Upper lobe of left lung (tissue), 6 donors: ENCODE measurements at regions not wholly inside any gene's neighbourhood (a gene's known extent, or its start where the extent isn't known, plus 50 kb on each side); places are given as distances from the start of the nearest gene placed in this dataset.

Experiments
- ATAC-seq, 2 donors: fragments of 200-7000 bp; cut with Tn5 transposase; one replicate each; pipeline ENCODE4 v1.9.1; 2022; ENCODE audit warnings: mild to moderate bottlenecking in 2 of 2, moderate library complexity in 2 of 2; ENCODE audit not compliant: low FRiP score in 2 of 2
- DNase-seq, 2 donors: peaks; one replicate each; pipeline ENCODE4 v3.0.0-alpha.2; 2019 to 2020
- H3K27ac ChIP-seq, 4 donors: fragments of 200-600 bp; sonication (generic); one replicate each; pipeline ENCODE4 v1.5.1; 2016 to 2019
- H3K27me3 ChIP-seq, 4 donors: fragments of 200-600 bp; sonication (generic); one replicate each; pipeline ENCODE4 v1.5.1; 2017 to 2019
- H3K36me3 ChIP-seq, 4 donors: fragments of 200-600 bp; sonication (generic); one replicate each; pipeline ENCODE4 v1.5.1; 2016 to 2019
- H3K4me1 ChIP-seq, 4 donors: fragments of 200-600 bp; sonication (generic); one replicate each; pipeline ENCODE4 v1.5.1; 2018 to 2019
- H3K4me3 ChIP-seq, 4 donors: fragments of 200-600 bp; sonication (generic); one replicate each; pipeline ENCODE4 v1.5.1; 2017 to 2019; ENCODE audit warnings: mild to moderate bottlenecking in 2 of 4, moderate library complexity in 1 of 4
- H3K9me3 ChIP-seq, 4 donors: fragments of 200-600 bp; sonication (generic); one replicate each; pipeline ENCODE4 v1.5.1; 2018 to 2019
- CTCF ChIP-seq, 6 experiments: fragments of 450-650 bp in 4 of 6; fragments of 200-600 bp in 2 of 6; sonication (generic) in 2 of 6; IDR thresholded peaks; one replicate each; pipeline ENCODE4 v1.5.1; 2016 to 2019; ENCODE audit warnings: antibody characterized with exemption in 6 of 6
- EP300 ChIP-seq, 4 donors: sonication (generic); formaldehyde crosslinking; IDR thresholded peaks; one replicate each; pipeline ENCODE4 v1.5.1; 2017; ENCODE audit warnings: antibody characterized with exemption in 4 of 4, control low read depth in 2 of 4
- POLR2A ChIP-seq, 4 donors: fragments of 450-650 bp; IDR thresholded peaks; one replicate each; pipeline ENCODE4 v1.5.1; 2016 to 2017; ENCODE audit warnings: antibody characterized with exemption in 4 of 4, mild to moderate bottlenecking in 2 of 4
- POLR2AphosphoS5 ChIP-seq, 2 donors: sonication (generic); formaldehyde crosslinking; IDR thresholded peaks; one replicate each; pipeline ENCODE4 v1.5.1; 2017; ENCODE audit warnings: antibody characterized with exemption in 2 of 2
- WGBS, 2 donors: methylation state at CpG; one replicate each; pipeline ENCODE4 v1.1.5; 2017 to 2018; 5-methylcytosine and 5-hydroxymethylcytosine counted together
- donor health status: DM: no; HTN: no; CAD: no; lungs with moderate emphysema.
- donor health status: DM: no; HTN: yes; CAD: no; lungs with severe emphysema.

- DNase-seq (no peak), ATAC-seq (no peak)
- Histone ChIP-seq H3K36me3 (no peaks in the 10 kb centered on the region), H3K27ac (no peak overlapping the region), H3K4me3 (no peak overlapping the region), H3K9me3 (no peaks in the 10 kb centered on the region), H3K4me1 (peaks cover 0 to 19% (median 7%) of the 10 kb centered on the region in 4 donors), H3K27me3 (no peaks in the 10 kb centered on the region)
- TF ChIP-seq CTCF (IDR thresholded peaks at IDR 0.05) (no peak), POLR2A (IDR thresholded peaks at IDR 0.05) (no peak), POLR2AphosphoS5 (IDR thresholded peaks at IDR 0.05) (no peak), EP300 (IDR thresholded peaks at IDR 0.05) (no peak)
- WGBS, 2 donors, result 31 to 48% methylated on average over 1 of the region's 1 CpG
Measured at GRCh38 chr4:74618166-74618565, 173.2 kb downstream of the AREG start.

GRCh38 chr4:74618659-74619058, 173.7 kb downstream of the AREG start:
- TF ChIP-seq POLR2AphosphoS5 (IDR thresholded peaks at IDR 0.05) (no peak), CTCF (IDR thresholded peaks at IDR 0.05) (no peak)
- no peaks in the 10 kb centered on the region for H3K27me3 ChIP-seq
- H3K27ac ChIP-seq, result no peak overlapping the region
- H3K4me1 ChIP-seq, result peaks cover 0 to 19% (median 8%) of the 10 kb centered on the region in 4 donors
- WGBS, 2 donors, result 25 to 27% methylated on average over 1 of the region's 1 CpG
- ATAC-seq (peak; percentile 32 to 51), DNase-seq (no peak)
- H3K4me3 ChIP-seq, result no peak overlapping the region
- H3K9me3 ChIP-seq, result no peaks in the 10 kb centered on the region
- H3K36me3 ChIP-seq, result no peaks in the 10 kb centered on the region

DNA sequence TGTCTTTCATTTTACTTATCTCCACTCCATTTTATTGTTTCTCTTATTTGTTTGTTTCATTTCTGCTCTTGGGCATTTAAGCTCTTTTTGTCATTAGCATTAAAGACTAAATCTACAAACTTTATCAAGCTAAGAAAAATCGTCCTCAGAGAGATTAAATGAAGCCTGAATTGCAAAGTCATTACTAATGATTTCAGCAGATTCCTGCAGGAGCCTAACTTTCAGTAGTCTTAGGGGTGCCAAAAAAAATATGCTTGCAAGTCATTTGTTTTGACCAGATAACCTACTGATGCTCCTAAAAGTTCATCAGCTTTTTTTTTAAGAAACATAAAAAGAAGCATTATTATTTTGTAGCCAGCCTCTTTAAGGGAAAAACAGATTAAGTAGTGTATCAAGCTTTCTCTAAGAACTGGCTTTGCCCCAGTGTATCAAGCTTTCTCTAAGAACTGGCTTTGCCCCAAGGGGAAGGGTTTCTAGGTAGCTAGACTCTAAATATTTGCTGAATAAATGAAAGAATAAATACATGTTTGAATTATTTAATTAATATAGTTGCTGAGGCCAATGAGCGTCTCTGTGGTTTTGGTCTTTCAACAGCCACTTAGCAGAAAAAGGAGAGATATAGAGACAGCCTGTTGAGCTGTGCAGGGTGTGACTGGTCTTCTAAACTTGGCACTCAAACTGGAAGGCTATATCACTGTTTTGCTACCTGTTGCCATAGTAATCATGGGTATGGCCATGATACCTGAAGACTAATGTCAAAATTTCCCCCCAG, 174.2 kb downstream of the BTC start:
- no peak overlapping the region for H3K27ac ChIP-seq
- peaks cover 6 to 19% (median 13%) of the 10 kb centered on the region in 4 donors for H3K4me1 ChIP-seq
- no peak for TF ChIP-seq CTCF (IDR thresholded peaks at IDR 0.05)
- no peak for TF ChIP-seq POLR2A (IDR thresholded peaks at IDR 0.05)
- no peak for TF ChIP-seq POLR2AphosphoS5 (IDR thresholded peaks at IDR 0.05)
- no peak for TF ChIP-seq EP300 (IDR thresholded peaks at IDR 0.05)
- H3K9me3 ChIP-seq, result no peaks in the 10 kb centered on the region
- DNase-seq (no peak), ATAC-seq (no peak)
- 38 to 55% methylated on average over 2 of the region's 2 CpGs for WGBS, 2 donors
- no peak overlapping the region for H3K4me3 ChIP-seq
- no peaks in the 10 kb centered on the region for H3K36me3 ChIP-seq
- H3K27me3 ChIP-seq, result no peaks in the 10 kb centered on the region

GRCh38 chr4:74621616-74622015, 172.7 kb downstream of the BTC start:
- Histone ChIP-seq H3K27ac (no peak overlapping the region), H3K4me3 (no peak overlapping the region), H3K9me3 (no peaks in the 10 kb centered on the region), H3K27me3 (no peaks in the 10 kb centered on the region), H3K36me3 (no peaks in the 10 kb centered on the region), H3K4me1 (peaks cover 6 to 23% (median 20%) of the 10 kb centered on the region in 4 donors)
- TF ChIP-seq CTCF (IDR thresholded peaks at IDR 0.05) (no peak), EP300 (IDR thresholded peaks at IDR 0.05) (no peak), POLR2A (IDR thresholded peaks at IDR 0.05) (no peak), POLR2AphosphoS5 (IDR thresholded peaks at IDR 0.05) (no peak)
- DNase-seq (no peak), ATAC-seq (no peak)

DNA sequence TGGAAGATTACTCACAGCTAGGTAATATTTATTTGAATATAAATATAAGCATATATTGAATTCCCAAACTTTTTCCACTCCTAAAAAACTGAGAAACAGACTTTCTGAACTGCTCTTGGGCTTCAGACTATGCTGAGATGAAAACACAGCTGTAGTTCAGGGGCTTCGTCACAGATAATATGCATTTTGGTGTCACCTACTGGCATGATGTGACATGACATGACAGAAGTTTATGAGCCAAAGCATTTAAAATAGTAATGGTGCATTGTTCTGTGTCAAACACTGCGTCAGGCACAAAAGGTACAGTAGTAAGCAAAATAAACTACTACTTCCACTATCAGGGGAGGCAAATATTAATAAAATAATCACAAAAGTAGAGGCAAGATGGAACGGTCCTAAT, 171.3 kb downstream of the BTC start:
- no peaks in the 10 kb centered on the region for H3K27me3 ChIP-seq
- H3K27ac ChIP-seq, result peak overlapping the region in 1 of 4 donors; percentile 27
- no peak overlapping the region for H3K4me3 ChIP-seq
- H3K4me1 ChIP-seq, result peaks cover 6 to 26% (median 18%) of the 10 kb centered on the region in 4 donors
- no peaks in the 10 kb centered on the region for H3K9me3 ChIP-seq
- peak; percentile 59 to 71 for ATAC-seq
- TF ChIP-seq CTCF (IDR thresholded peaks at IDR 0.05) (peak; percentile 19 to 73 (median 62)), POLR2A (IDR thresholded peaks at IDR 0.05) (no peak)
- no peaks in the 10 kb centered on the region for H3K36me3 ChIP-seq
- 17 to 23% methylated on average over 3 of the region's 3 CpGs for WGBS, 2 donors
- DNase-seq, result peak in 1 of 2 donors; percentile 38
